Epithelial cell of esophagus (primary cell): ENCODE measurements at regions not wholly inside any gene's neighbourhood (a gene's known extent, or its start where the extent isn't known, plus 50 kb on each side); places are given as distances from the start of the nearest gene placed in this dataset.
"Not testable (repeated sequence)": the region's sequence is repeated elsewhere in the genome, so short reads cannot be mapped to it uniquely, and the experiment has no call there.

Experiments
- DNase-seq: peaks from one replicate; pipeline ENCODE4 v3.0.0; 2010; ENCODE audit warnings: low read depth
- H3K4me3 ChIP-seq: 2 replicates; pipeline ENCODE4 v1.5.1; 2011; ENCODE audit warnings: mild to moderate bottlenecking, low read length, control low read depth
- TF ChIP-seq, protein P1 (sequence below): IDR thresholded peaks from 2 replicates; pipeline ENCODE4 v1.5.1; 2011; ENCODE audit warnings: low read depth, mild to moderate bottlenecking, low read length, control low read depth, inconsistent platforms; ENCODE audit not compliant: insufficient read depth; ENCODE audit errors: missing control alignments

DNA sequence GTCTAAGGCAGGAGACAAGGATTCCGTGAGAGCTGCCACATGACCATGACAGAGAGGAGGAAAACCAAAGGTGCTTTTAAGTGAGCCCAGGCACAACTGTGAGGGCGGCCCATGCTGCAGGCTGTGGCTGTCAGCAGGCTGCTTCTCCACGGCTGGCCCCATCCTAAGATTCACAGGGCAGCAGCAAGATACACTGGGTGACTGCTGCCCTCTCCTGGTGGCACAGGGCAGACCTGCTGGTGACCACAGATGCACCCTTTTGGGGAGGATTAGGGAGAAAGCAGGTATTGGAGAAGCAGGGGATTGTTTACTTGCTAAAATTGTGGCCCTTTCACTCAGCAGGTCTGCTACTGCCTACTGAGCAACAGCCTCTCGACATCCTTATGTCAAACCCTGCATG lies 125.4 kb upstream of the ALDH3B2 start:
- DNase-seq, H3K4me3 ChIP-seq: not testable (repeated sequence)
- TF ChIP-seq, protein P1, sequence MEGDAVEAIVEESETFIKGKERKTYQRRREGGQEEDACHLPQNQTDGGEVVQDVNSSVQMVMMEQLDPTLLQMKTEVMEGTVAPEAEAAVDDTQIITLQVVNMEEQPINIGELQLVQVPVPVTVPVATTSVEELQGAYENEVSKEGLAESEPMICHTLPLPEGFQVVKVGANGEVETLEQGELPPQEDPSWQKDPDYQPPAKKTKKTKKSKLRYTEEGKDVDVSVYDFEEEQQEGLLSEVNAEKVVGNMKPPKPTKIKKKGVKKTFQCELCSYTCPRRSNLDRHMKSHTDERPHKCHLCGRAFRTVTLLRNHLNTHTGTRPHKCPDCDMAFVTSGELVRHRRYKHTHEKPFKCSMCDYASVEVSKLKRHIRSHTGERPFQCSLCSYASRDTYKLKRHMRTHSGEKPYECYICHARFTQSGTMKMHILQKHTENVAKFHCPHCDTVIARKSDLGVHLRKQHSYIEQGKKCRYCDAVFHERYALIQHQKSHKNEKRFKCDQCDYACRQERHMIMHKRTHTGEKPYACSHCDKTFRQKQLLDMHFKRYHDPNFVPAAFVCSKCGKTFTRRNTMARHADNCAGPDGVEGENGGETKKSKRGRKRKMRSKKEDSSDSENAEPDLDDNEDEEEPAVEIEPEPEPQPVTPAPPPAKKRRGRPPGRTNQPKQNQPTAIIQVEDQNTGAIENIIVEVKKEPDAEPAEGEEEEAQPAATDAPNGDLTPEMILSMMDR = peak; percentile 45

DNA sequence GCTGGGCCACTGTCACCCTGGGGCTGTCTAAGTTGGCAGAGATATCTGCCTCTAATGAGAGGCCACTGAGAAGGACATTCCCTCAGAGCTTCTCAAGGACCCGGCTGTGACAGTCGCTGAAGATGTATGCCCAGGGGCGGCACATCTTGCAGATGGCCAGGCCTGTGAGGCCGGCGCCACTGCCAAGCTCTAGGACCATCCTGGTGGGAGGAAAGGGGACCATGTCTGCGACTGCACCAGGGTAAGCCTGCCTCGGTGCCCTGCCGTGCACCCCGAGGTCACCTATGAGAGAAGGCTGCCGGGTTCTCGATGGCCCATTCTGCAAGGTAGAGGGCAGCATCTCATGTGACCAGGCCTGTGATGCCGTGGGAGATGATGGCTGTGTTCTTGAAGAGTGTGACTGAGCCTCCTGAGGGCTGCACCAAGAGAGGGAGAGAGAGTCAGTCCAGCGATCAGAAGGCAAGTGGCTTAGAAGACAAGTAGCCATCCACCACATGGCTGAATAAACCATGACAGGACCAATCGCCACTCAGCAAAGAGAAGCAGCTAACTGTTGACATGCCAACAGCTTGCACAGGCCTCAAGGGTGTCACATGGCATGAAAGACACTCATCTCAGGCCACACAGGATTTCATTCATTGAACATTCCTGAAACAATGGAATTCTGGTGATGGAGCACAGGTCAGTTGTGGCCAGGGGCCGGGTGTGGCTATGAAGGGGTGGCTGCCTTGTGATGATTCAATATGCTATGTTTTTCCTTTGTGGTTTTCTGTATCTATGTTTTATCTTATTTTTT lies 123.5 kb upstream of the ALDH3B2 start:
- H3K4me3 ChIP-seq, DNase-seq: not testable (repeated sequence)

DNA sequence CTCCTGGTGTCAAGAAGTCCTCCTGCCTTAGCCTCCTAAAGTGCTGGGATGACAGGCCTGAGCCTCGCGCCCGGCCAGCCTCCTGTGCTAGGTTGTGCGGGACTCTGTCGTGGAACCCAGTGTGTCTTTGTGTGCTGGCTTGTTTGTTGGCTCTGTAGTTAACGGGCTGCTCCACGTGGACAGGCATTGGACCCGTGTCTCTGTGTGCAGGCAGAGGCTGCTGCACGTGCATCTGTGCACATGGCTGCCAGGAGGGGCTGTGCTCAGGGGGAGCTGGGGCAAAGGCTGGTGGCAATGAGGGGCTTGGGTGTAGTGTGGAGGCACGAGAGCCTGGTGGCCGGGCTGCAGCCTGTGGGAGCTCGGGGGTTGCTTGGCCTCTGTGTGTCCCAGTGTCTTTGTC lies 121.3 kb upstream of the ALDH3B2 start:
- no peak for DNase-seq
- TF ChIP-seq, protein P1 = no peak
- H3K4me3 ChIP-seq = no peak overlapping the region

DNA sequence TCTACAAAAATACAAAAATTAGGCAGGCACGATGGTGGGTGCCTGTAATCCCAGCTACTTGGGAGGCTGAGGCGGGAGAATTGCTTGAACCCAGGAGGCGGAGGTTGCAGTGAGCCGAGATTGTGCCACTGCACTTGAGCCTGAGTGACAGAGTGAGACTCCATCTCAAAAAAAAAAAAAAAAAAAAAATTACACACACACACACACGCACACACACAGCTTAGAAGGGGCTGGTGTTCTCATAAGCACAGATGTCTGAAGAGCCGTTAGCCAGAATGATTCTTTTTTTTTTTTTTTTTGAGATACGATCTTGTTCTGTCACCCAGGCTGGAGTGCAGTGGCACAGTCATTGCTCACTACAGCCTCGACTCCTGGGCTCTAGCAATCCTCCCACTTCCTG lies 119.3 kb upstream of the ALDH3B2 start:
- DNase-seq, H3K4me3 ChIP-seq: not testable (repeated sequence)

DNA sequence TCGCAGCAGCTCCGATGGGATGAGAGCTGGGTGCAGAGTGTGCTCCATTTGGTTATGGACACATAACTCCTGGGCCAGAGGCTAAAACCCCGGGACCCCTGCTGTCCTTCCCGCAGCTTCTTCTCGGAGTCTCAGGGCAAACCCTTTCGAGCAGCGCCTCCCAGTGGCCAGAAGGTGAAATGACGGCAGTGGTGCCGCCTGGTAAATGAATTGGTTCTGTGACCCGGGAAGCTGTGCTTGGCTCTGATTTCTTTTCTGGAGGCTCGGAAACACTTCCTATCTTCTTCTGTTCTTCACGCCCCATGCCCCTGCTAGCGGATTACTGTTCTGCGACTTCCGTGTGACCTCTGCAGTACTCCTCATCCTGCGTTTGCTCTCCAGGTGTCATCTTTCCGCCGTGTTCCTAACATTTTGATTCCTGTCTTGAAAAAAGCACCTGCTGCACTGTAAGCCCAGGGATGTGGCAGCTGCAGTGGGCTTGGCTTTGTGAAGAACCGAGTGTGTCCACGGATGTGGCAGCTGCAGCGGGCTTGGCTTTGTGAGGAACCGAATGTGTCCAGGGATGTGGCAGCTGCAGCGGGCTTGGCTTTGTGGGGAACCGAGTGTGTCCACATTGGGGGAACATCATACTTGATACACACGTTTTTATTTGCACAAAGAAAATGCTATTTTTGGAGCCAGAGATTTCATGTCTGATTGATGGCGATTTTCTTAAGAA lies 118.0 kb upstream of the ALDH3B2 start:
- not testable (repeated sequence) for DNase-seq, H3K4me3 ChIP-seq
- TF ChIP-seq, protein P1 = peak; percentile 51

DNA sequence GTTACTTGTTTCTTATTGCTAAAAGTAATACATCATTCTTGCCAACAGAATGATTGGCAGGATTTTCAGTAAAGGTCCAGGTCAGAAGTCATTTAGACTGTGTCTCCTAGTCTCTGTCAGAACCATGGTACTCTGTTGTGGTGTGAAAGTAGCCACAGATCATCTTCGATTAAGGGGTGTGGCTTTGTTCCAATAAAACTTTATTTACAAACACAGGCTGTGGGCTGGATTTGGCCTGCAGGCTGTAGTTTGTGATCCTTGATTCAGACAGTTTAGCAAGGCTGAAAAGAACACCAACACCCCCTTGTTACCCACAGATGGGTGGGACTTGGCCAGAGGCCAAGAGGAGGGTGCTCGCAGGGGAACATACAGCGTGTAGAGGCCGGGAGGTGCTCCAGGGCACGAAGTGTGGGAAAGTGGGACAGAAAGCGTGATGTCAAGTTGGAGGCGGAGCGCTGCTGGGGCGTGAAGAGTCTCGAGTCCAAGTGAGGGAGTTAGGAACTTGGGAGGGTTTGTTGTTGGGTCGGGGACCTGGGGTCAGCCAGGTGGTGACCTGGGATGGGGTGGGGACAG lies 117.3 kb upstream of the ALDH3B2 start:
- peak; percentile 29 for DNase-seq
- not testable (repeated sequence) for H3K4me3 ChIP-seq

DNA sequence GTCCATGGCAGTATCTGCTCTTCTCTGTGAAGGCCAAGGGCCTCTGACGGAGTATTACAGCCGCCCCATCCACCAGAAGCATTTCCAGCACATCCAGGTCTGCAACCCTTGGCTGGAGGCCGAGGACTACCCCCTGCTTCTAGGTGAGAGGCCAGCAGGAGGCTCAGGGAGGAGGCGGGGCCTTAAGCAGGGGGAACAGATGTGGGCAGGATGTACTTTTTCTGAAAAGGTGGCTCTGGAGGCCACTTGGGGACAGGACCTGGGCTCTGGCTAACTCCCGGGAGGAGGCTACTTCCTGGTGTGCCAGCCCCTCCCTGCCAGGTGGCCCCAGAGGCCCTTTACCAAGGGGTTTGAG lies 113.9 kb upstream of the ALDH3B2 start:
- H3K4me3 ChIP-seq, DNase-seq: not testable (repeated sequence)

DNA sequence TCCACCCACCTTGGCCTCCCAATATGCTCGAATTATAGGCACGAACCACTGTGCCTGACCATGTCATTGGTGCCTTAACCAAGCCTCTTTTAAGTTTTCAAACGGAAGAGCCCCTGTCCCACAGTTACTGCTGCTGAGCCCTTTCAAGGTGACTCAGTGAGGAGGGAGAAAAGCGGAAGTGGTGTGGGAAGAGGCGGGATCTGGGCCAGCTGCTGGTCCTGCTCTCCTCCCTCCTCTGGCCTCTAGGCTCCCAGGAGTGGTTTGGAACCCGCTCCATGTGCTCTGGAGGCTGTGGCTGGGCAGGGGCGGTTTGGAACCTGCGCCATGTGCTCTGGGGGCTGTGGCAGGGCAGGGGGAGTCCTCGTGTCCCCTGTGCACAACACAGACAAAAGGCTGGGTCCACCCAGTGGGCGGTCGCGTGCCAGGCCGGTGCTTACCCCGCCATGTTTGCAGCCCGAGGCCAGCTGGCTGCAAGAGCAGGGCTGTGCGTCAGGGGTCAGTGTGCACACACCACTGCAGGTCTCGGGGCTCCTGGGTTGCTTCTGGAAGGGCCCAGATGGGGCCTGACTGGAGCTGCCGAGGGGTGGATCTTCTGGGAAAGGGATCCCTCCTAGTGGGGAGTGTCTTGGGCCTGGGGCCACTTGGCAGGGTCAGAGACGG lies 113.4 kb upstream of the ALDH3B2 start:
- H3K4me3 ChIP-seq, DNase-seq: not testable (repeated sequence)

DNA sequence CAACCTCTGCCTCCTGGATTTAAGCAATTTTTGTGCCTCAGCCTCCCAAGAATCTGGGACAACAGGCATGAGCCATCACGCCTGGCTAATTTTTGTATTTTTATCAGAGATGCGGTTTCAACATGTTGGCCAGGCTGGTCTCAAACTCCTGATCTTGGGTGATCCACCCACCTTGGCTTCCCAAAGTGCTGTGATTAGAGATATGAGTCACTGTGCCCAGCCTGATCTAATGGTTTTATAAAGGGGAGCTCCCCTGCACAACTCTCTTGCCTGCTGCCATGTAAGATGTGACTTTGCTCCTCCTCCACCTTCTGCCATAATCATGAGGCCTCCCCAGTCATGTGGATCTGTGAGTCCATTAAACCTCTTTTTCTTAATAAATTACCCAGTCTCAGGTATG lies 107.5 kb upstream of the ALDH3B2 start:
- H3K4me3 ChIP-seq, DNase-seq: not testable (repeated sequence)

DNA sequence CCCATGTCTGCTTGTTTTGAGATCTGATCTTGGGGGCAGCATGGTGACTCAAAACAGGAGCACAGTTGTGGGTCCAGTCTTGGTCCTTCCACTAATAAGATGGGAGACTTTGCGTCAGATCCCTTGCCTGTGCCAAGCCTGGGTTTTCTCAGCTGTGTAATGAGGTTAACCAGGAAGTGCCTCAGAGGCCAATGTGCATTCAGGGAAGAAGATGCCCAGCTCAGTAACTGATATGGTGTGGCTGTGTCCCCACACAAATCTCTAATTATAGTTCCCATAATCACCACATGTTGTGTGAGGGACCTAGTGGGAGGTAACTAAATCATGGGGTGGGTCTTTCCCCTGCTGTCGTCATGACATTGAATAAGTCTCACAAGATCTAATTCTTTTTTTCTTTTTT lies 107.1 kb upstream of the ALDH3B2 start:
- not testable (repeated sequence) for DNase-seq, H3K4me3 ChIP-seq
